ENCODE measurements at regions not wholly inside any gene's neighbourhood (a gene's known extent, or its start where the extent isn't known, plus 50 kb on each side); places are given as distances from the start of the nearest gene placed in this dataset.
"Not testable (repeated sequence)": the region's sequence is repeated elsewhere in the genome, so short reads cannot be mapped to it uniquely, and the experiment has no call there.

DNA sequence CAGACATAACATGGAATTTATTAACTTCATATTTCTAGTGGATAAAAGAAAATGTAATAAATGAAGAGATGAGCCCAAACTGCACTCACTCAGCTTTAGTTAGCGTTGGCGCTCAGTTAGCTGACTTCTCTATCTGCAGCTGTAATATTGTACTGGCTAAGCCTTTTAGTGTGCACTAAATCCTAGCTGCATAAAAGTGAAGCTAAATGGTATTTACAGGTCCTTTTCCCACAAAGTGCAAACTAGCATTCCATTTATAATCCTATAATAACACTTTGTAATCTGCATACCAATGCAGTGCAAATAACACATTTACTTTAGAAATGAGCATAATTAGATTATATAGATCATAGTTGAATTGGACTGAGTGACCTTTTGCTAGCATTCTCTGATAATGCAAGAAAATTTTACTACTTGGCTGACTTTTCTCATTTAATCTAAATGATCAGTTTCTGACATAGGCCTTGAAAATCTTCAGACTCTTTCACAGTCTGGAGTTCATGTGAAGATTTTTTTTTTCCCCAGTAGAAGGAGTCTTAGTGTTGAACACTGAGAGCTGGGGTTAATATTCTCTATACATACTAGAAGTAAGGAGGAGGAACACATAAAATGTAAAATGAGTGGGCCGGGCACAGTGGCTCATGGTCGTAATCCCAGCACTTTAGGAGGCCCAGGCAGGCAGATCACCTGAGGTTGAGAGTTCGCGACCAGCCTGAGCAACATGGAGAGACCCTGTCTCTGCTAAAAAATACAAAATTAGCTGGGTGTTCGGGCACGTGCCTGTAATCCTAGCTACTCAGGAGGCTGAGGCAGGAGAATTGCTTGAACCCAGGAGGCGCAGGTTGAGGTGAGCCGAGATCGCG lies 1426.4 kb downstream of the PCDH9 start:
- ChIA-PET CTCF (no interaction called here), POLR2A (no interaction called here)
- TF ChIP-seq, protein P1, sequence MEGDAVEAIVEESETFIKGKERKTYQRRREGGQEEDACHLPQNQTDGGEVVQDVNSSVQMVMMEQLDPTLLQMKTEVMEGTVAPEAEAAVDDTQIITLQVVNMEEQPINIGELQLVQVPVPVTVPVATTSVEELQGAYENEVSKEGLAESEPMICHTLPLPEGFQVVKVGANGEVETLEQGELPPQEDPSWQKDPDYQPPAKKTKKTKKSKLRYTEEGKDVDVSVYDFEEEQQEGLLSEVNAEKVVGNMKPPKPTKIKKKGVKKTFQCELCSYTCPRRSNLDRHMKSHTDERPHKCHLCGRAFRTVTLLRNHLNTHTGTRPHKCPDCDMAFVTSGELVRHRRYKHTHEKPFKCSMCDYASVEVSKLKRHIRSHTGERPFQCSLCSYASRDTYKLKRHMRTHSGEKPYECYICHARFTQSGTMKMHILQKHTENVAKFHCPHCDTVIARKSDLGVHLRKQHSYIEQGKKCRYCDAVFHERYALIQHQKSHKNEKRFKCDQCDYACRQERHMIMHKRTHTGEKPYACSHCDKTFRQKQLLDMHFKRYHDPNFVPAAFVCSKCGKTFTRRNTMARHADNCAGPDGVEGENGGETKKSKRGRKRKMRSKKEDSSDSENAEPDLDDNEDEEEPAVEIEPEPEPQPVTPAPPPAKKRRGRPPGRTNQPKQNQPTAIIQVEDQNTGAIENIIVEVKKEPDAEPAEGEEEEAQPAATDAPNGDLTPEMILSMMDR (IDR thresholded peaks at IDR 0.05; ENCODE audit: insufficient read depth, low read length, missing control alignments): no peak
- H3K4me3 ChIP-seq (ENCODE audit: low read depth, low read length): no peak overlapping the region
- DNase-seq (ENCODE audit: low read depth, low spot score): no peak

DNA sequence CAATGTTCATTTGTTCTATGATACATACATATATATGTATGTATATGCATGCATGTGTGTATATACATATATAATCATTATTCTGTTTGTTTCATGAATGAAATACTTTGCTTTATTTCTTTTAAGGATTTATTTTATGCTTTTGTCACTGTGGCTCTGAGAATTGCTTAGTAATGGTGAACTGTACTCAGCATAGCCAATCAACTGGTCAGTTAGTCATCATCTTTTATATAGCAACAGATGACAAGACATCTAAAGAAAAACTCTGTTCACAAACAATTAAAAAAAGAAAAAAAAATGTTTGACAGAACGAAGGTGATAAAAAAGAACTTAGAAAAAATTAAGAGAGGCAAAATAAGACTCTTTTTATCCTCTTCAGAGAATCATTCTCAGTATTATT lies 1440.3 kb downstream of the PCDH9 start:
- CTCF ChIA-PET: no interaction called here
- no peak overlapping the region for H3K4me3 ChIP-seq (ENCODE audit: low read depth, low read length)
- peak; percentile 2 for DNase-seq (ENCODE audit: low read depth, low spot score)
- POLR2A ChIA-PET: no interaction called here
- TF ChIP-seq, protein P1 (IDR thresholded peaks at IDR 0.05; ENCODE audit: insufficient read depth, low read length, missing control alignments): no peak

DNA sequence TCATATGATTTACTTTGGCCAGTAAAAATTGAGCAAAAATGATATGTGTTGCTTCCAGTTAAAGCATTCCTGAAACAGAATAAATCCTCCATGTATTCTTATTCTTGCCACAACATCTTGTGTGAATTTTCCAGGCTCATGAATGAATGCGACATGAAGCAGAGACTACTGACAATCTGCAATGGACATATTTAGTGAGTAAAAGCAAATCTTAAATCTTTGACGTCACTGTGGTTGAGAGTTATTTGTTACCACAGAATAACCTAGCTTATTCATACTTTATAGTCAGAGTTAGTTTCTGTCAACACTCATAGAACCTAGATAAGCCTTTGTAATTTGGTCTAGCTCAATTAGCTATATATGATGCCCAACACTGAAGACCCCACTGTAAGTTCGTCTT lies 1443.1 kb downstream of the PCDH9 start:
- no peak for DNase-seq (ENCODE audit: low read depth, low spot score)
- CTCF ChIA-PET: no interaction called here
- TF ChIP-seq, protein P1 (IDR thresholded peaks at IDR 0.05; ENCODE audit: insufficient read depth, low read length, missing control alignments): no peak
- H3K4me3 ChIP-seq (ENCODE audit: low read depth, low read length): no peak overlapping the region
- POLR2A ChIA-PET: no interaction called here

DNA sequence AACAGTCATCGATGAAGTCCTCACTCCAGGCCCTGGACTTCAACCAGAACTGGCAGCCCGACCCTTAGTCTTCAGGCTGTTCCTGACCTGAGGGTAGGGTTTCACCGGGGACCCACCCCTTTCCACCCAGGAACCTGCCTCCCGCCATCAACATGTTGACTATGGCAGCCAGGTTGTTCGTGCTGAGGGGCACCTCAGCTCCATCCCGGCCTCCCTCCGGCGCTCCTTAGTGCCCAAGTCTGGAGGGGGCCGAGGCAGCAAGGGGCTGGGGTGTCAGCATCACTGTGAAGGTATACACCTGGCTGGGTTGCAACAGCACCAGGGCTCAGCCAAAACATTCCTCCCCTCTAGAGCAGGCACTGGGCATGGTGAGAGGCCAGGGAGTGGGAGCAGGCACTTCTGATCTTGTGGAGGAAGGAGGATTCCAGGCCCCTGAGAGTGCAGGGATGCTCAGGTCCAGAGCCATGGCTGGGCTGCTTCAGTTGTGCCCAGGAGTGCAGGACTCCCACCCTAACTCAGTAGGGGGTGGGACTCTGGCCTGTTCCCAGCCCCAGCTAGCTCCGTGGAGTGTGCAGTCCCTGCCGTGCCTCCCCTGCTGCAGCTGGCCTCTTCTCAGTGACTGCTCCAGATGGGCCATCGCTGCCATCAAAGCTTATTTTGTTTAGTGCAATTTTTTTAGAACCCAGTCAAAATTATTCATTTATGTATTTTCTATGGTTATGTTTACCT lies 1445.9 kb downstream of the PCDH9 start:
- ChIA-PET POLR2A (no interaction called here), CTCF (no interaction called here)
- TF ChIP-seq, protein P1 (IDR thresholded peaks at IDR 0.05; ENCODE audit: insufficient read depth, low read length, missing control alignments): no peak
- DNase-seq (ENCODE audit: low read depth, low spot score): no peak
- H3K4me3 ChIP-seq (ENCODE audit: low read depth, low read length): no peak overlapping the region

DNA sequence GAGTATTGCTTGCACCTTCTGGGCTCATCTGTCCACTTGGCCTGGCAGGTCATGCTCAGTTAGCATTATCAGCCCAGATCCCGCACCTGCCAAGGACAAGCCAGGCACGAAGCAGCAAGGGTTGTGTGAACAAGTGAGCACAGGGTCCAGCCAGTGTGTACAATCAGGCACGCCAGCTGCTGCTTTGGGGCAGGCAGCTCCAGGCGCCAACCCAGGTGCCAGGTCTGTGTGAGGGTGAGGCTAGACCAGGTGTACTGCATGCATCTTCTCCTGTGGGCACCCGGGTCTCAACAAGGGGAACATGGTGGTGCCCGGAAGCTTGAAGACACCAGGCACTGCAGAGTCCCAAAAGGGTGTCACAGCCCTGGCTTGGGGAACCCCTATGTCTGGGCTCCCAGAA lies 1446.8 kb downstream of the PCDH9 start:
- ChIA-PET CTCF (no interaction called here), POLR2A (no interaction called here)
- H3K4me3 ChIP-seq (ENCODE audit: low read depth, low read length): no peak overlapping the region
- no peak for DNase-seq (ENCODE audit: low read depth, low spot score)
- TF ChIP-seq, protein P1 (IDR thresholded peaks at IDR 0.05; ENCODE audit: insufficient read depth, low read length, missing control alignments): no peak

DNA sequence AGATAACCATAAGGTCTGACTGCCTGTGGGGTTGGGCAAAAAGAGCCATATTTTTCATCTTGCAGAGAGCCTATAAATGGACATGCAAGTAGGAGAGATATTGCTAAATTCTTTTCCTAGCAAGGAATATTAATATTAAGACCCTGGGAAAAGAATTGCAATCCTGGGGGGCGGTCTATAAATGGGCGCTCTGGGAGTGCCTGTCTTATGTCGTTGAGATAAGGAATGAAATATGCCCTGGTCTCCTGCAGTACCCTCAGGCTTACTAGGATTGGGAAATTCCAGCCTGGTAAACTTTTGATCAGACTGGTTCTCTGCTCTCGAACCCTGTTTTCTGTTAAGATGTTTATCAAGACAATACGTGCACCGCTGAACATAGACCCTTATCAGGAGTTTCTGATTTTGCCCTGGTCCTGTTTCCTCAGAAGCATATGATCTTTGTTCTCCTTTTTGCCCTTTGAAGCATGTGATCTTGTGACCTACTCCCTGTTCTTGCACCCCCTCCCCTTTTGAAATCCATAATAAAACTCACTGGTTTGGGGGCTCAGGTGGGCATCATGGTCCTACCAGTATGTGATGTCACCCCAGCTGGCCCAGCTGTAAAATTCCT lies 1458.3 kb downstream of the PCDH9 start:
- POLR2A ChIA-PET: not testable (repeated sequence)

More for the DNA sequence above, 1458.3 kb downstream of the PCDH9 start:
- CTCF ChIA-PET; DNase-seq (ENCODE audit: low read depth, low spot score); H3K4me3 ChIP-seq (ENCODE audit: low read depth, low read length): not testable (repeated sequence)
